DND-41 (cell line): ENCODE measurements at regions not wholly inside any gene's neighbourhood (a gene's known extent, or its start where the extent isn't known, plus 50 kb on each side); places are given as distances from the start of the nearest gene placed in this dataset.

Source experiments
- EZH2 ChIP-seq: IDR thresholded peaks from 3 replicates; pipeline ENCODE4 v1.6.1; 2012; ENCODE audit warnings: borderline replicate concordance, low read depth, mild to moderate bottlenecking, moderate library complexity, low read length, inconsistent platforms; ENCODE audit not compliant: severe bottlenecking
- TF ChIP-seq, protein P1 (sequence below): IDR thresholded peaks from 2 replicates; pipeline ENCODE4 v1.5.1; 2012; ENCODE audit warnings: borderline replicate concordance, low read length, moderate library complexity, mild to moderate bottlenecking; ENCODE audit not compliant: poor library complexity, severe bottlenecking; ENCODE audit errors: extremely low read depth

- TF ChIP-seq, protein P1, sequence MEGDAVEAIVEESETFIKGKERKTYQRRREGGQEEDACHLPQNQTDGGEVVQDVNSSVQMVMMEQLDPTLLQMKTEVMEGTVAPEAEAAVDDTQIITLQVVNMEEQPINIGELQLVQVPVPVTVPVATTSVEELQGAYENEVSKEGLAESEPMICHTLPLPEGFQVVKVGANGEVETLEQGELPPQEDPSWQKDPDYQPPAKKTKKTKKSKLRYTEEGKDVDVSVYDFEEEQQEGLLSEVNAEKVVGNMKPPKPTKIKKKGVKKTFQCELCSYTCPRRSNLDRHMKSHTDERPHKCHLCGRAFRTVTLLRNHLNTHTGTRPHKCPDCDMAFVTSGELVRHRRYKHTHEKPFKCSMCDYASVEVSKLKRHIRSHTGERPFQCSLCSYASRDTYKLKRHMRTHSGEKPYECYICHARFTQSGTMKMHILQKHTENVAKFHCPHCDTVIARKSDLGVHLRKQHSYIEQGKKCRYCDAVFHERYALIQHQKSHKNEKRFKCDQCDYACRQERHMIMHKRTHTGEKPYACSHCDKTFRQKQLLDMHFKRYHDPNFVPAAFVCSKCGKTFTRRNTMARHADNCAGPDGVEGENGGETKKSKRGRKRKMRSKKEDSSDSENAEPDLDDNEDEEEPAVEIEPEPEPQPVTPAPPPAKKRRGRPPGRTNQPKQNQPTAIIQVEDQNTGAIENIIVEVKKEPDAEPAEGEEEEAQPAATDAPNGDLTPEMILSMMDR, result no peak
- TF ChIP-seq EZH2, result no peak
These were observed 53.2 kb downstream of the CCDC54 start for GRCh38 chr3:107430214-107430995.
